GM23338 (cell line): ENCODE measurements at regions not wholly inside any gene's neighbourhood (a gene's known extent, or its start where the extent isn't known, plus 50 kb on each side); places are given as distances from the start of the nearest gene placed in this dataset.

Experiments used
- ATAC-seq: fragments of 200-7000 bp; cut with Tn5 transposase; 3 replicates; pipeline ENCODE4 v1.9.1; 2020
- DNase-seq: peaks from one replicate; pipeline ENCODE4 v3.0.0-alpha.2; 2015; ENCODE audit warnings: low spot score
- H2AFZ ChIP-seq: fragments of 200-600 bp; sonication (generic); 2 replicates; pipeline ENCODE4 v1.8.0; 2016; ENCODE audit warnings: antibody characterized with exemption, mild to moderate bottlenecking, moderate library complexity
- H3F3A ChIP-seq: fragments of 200-600 bp; sonication (generic); replicated peaks from 2 replicates; pipeline ENCODE4 v1.8.0; 2017; ENCODE audit warnings: antibody characterized with exemption, mixed run types, low read depth
- H3K27ac ChIP-seq: fragments of 200-600 bp; sonication (generic); 2 replicates; pipeline ENCODE4 v1.6.1; 2016; ENCODE audit warnings: low read depth
- H3K27me3 ChIP-seq: fragments of 200-600 bp; sonication (generic); 2 replicates; pipeline ENCODE4 v1.8.0; 2016; ENCODE audit warnings: mild to moderate bottlenecking, mixed run types, moderate library complexity; ENCODE audit not compliant: insufficient read depth
- H3K36me3 ChIP-seq: fragments of 200-600 bp; sonication (generic); 2 replicates; pipeline ENCODE4 v1.8.0; 2016; ENCODE audit warnings: mild to moderate bottlenecking; ENCODE audit not compliant: insufficient read depth
- H3K4me1 ChIP-seq: fragments of 200-600 bp; sonication (generic); 2 replicates; pipeline ENCODE4 v1.8.0; 2016; ENCODE audit warnings: mild to moderate bottlenecking, moderate library complexity; ENCODE audit not compliant: insufficient read depth
- H3K4me2 ChIP-seq: fragments of 200-600 bp; sonication (generic); 2 replicates; pipeline ENCODE4 v1.7.1; 2017; ENCODE audit warnings: mixed run types
- H3K4me3 ChIP-seq: fragments of 200-600 bp; sonication (generic); 2 replicates; pipeline ENCODE4 v1.6.1; 2016; ENCODE audit warnings: mixed run types
- H3K79me2 ChIP-seq: fragments of 200-600 bp; sonication (generic); replicated peaks from 2 replicates; pipeline ENCODE4 v1.8.0; 2017; ENCODE audit warnings: mild to moderate bottlenecking; ENCODE audit not compliant: insufficient read depth
- H3K9me2 ChIP-seq: fragments of 200-600 bp; sonication (generic); 2 replicates; pipeline ENCODE4 v1.8.0; 2017; ENCODE audit not compliant: insufficient read depth
- H4K20me1 ChIP-seq: fragments of 200-600 bp; sonication (generic); replicated peaks from 2 replicates; pipeline ENCODE4 v1.8.0; 2017; ENCODE audit warnings: mild to moderate bottlenecking; ENCODE audit not compliant: insufficient read depth
- H3K27ac Mint-ChIP-seq: 2 replicates; pipeline ENCODE4 v1.8.0; 2020; ENCODE audit warnings: inconsistent platforms, mild to moderate bottlenecking, moderate library complexity, mixed read lengths
- H3K27me3 Mint-ChIP-seq: 3 replicates; pipeline ENCODE4 v1.8.0; 2022; ENCODE audit warnings: low read depth, mild to moderate bottlenecking, moderate library complexity, mixed read lengths, inconsistent platforms; ENCODE audit not compliant: insufficient read depth, poor library complexity
- H3K36me3 Mint-ChIP-seq: 3 replicates; pipeline ENCODE4 v1.8.0; 2021; ENCODE audit warnings: low read depth, mild to moderate bottlenecking, inconsistent platforms, moderate library complexity, mixed read lengths
- H3K4me1 Mint-ChIP-seq: 3 replicates; pipeline ENCODE4 v1.8.0; 2020; ENCODE audit warnings: mild to moderate bottlenecking, inconsistent platforms, mixed read lengths
- H3K4me3 Mint-ChIP-seq: 3 replicates; pipeline ENCODE4 v1.8.0; 2021; ENCODE audit warnings: moderate library complexity, mild to moderate bottlenecking, inconsistent platforms, mixed read lengths
- H3K9me3 Mint-ChIP-seq: 3 replicates; pipeline ENCODE4 v1.8.0; 2020; ENCODE audit warnings: moderate library complexity, mild to moderate bottlenecking, inconsistent platforms, mixed read lengths
- CREB1 ChIP-seq: fragments of 250-450 bp; sonication (Bioruptor Pico); IDR thresholded peaks from 2 replicates; pipeline ENCODE4 v1.5.0; 2020; ENCODE audit warnings: low read depth, mild to moderate bottlenecking, moderate library complexity
- CTCF ChIP-seq, 2 experiments: fragments of 200-600 bp in 1 of 2; sonication (generic) in 1 of 2; conservative IDR thresholded peaks; 2 replicates each; pipeline versions ENCODE4 v1.5.1 to v1.6.1; 2016 to 2017; ENCODE audit warnings: antibody characterized with exemption in 2 of 2, low read depth in 2 of 2, mild to moderate bottlenecking in 2 of 2, moderate library complexity in 1 of 2
- ETS1 ChIP-seq: IDR thresholded peaks from 2 replicates; pipeline ENCODE4 v1.6.1; 2016; ENCODE audit warnings: antibody characterized with exemption
- EZH2 ChIP-seq: fragments of 200-600 bp; sonication (generic); IDR thresholded peaks from one replicate; pipeline ENCODE4 v1.8.0; 2017; ENCODE audit warnings: antibody characterized with exemption, mild to moderate bottlenecking, low read depth; ENCODE audit not compliant: unreplicated experiment
- EZH2phosphoT487 ChIP-seq: fragments of 200-600 bp; sonication (generic); IDR thresholded peaks from one replicate; pipeline ENCODE4 v1.8.1; 2018; ENCODE audit warnings: antibody characterized with exemption; ENCODE audit not compliant: unreplicated experiment
- JUNB ChIP-seq: IDR thresholded peaks from one replicate; pipeline ENCODE4 v1.6.1; 2016; ENCODE audit warnings: antibody characterized with exemption; ENCODE audit not compliant: unreplicated experiment
- NANOG ChIP-seq: IDR thresholded peaks from 2 replicates; pipeline ENCODE4 v1.6.1; 2016; ENCODE audit warnings: antibody characterized with exemption, borderline replicate concordance
- POLR2AphosphoS5 ChIP-seq: IDR thresholded peaks from 2 replicates; pipeline ENCODE4 v1.6.1; 2016; ENCODE audit warnings: antibody characterized with exemption, low read depth
- STAT1 ChIP-seq: IDR thresholded peaks from one replicate; pipeline ENCODE4 v1.6.1; 2016; ENCODE audit warnings: antibody characterized with exemption; ENCODE audit not compliant: unreplicated experiment
- ZNF114 ChIP-seq: fragments of 250-450 bp; sonication (Bioruptor Pico); IDR thresholded peaks from 2 replicates; pipeline ENCODE4 v1.5.0; 2020; ENCODE audit warnings: mild to moderate bottlenecking, moderate library complexity
- ZNF331 ChIP-seq: fragments of 250-450 bp; sonication (Bioruptor Pico); IDR thresholded peaks from 2 replicates; pipeline ENCODE4 v1.5.0; 2020; ENCODE audit warnings: low read depth, mild to moderate bottlenecking, moderate library complexity
- ZNF462 ChIP-seq: fragments of 250-450 bp; sonication (Bioruptor Pico); IDR thresholded peaks from 2 replicates; pipeline ENCODE4 v1.5.0; 2020; ENCODE audit warnings: mild to moderate bottlenecking, moderate library complexity

- ATAC-seq, result no peak
- no peak overlapping the region for H3K4me2 ChIP-seq
- peaks cover 2% of the 10 kb centered on the region for H3K27me3 Mint-ChIP-seq
These were observed 109.5 kb downstream of the PALM2AKAP2 start for GRCh38 chr9:109889456-109889855.

GRCh38 chr9:109893241-109893640, 113.2 kb downstream of the PALM2AKAP2 start:
- no peaks in the 10 kb centered on the region for H4K20me1 ChIP-seq
- no peak for TF ChIP-seq ZNF331 (CRISPR knock-in tag)
- TF ChIP-seq ETS1, result no peak
- TF ChIP-seq STAT1, result no peak
- TF ChIP-seq EZH2, result no peak
- TF ChIP-seq ZNF114, result no peak
- no peak for TF ChIP-seq EZH2phosphoT487
- TF ChIP-seq POLR2AphosphoS5, result no peak
- no peak for TF ChIP-seq ZNF462 (CRISPR knock-in tag)
- TF ChIP-seq NANOG, result no peak
- no peak for TF ChIP-seq JUNB
- TF ChIP-seq CTCF (conservative IDR thresholded peaks at IDR 0.05; ENCODE audit: low read depth in 2 of 2), result no peak

More at GRCh38 chr9:109889456-109889855, 109.5 kb downstream of the PALM2AKAP2 start:
- Histone ChIP-seq H2AFZ (no peak overlapping the region), H4K20me1 (no peaks in the 10 kb centered on the region), H3K4me3 (no peak overlapping the region), H3K79me2 (no peaks in the 10 kb centered on the region), H3K9me2 (no peaks in the 10 kb centered on the region), H3K36me3 (no peaks in the 10 kb centered on the region), H3K27me3 (no peaks in the 10 kb centered on the region), H3F3A (no peaks in the 10 kb centered on the region), H3K4me1 (peaks cover 8% of the 10 kb centered on the region), H3K27ac (no peak overlapping the region)
- no peak for DNase-seq
- Mint-ChIP-seq H3K36me3 (no peaks in the 10 kb centered on the region), H3K4me3 (no peak overlapping the region), H3K9me3 (no peaks in the 10 kb centered on the region), H3K4me1 (peaks cover 17% of the 10 kb centered on the region), H3K27ac (no peak overlapping the region)
- TF ChIP-seq CREB1, result no peak
- TF ChIP-seq NANOG, result no peak

More at GRCh38 chr9:109893241-109893640, 113.2 kb downstream of the PALM2AKAP2 start:
- Mint-ChIP-seq H3K27me3 (peaks cover 2% of the 10 kb centered on the region), H3K27ac (no peak overlapping the region), H3K4me3 (no peak overlapping the region), H3K9me3 (no peaks in the 10 kb centered on the region), H3K4me1 (peaks cover 6% of the 10 kb centered on the region), H3K36me3 (no peaks in the 10 kb centered on the region)
- no peaks in the 10 kb centered on the region for H3K27me3 ChIP-seq
- no peak overlapping the region for H2AFZ ChIP-seq
- no peaks in the 10 kb centered on the region for H3K9me2 ChIP-seq
- H3K4me2 ChIP-seq, result no peak overlapping the region
- ATAC-seq (no peak), DNase-seq (no peak)
- peaks cover 3% of the 10 kb centered on the region; the same call in 1 of the 2 replicates for H3K4me1 ChIP-seq
- H3K79me2 ChIP-seq, result no peaks in the 10 kb centered on the region
- H3K27ac ChIP-seq, result no peak overlapping the region
- no peaks in the 10 kb centered on the region for H3K36me3 ChIP-seq
- no peak overlapping the region for H3K4me3 ChIP-seq
- H3F3A ChIP-seq, result no peaks in the 10 kb centered on the region
